ENCODE measurements at regions not wholly inside any gene's neighbourhood (a gene's known extent, or its start where the extent isn't known, plus 50 kb on each side); places are given as distances from the start of the nearest gene placed in this dataset.

GRCh38 chr7:70881167-70881847, 250.6 kb upstream of the GALNT17 start:
- TF ChIP-seq EZH2 (IDR thresholded peaks at IDR 0.05) (no peak), POLR2AphosphoS5 (IDR thresholded peaks at IDR 0.05; ENCODE audit: borderline replicate concordance, low read depth, low read length) (no peak)

Data from SK-N-MC (cell line).